Stimulated activated CD4-positive, alpha-beta T cell treated with anti-CD3 and anti-CD28 coated beads, Interleukin-2, amount 100 ng/mL, for 4 hours (primary cell): ENCODE measurements at regions not wholly inside any gene's neighbourhood (a gene's known extent, or its start where the extent isn't known, plus 50 kb on each side); places are given as distances from the start of the nearest gene placed in this dataset.

Experiments
- DNase-seq: peaks from one replicate; pipeline ENCODE4 v3.0.0-alpha.2; 2020; ENCODE audit warnings: low read depth

GRCh38 chr10:124264271-124264670, 154.5 kb downstream of the OAT start:
- no peak for DNase-seq

GRCh38 chr10:124263726-124264125, 155.0 kb downstream of the OAT start:
- no peak for DNase-seq

GRCh38 chr10:124262971-124263370, 155.8 kb downstream of the OAT start:
- DNase-seq = no peak

DNA sequence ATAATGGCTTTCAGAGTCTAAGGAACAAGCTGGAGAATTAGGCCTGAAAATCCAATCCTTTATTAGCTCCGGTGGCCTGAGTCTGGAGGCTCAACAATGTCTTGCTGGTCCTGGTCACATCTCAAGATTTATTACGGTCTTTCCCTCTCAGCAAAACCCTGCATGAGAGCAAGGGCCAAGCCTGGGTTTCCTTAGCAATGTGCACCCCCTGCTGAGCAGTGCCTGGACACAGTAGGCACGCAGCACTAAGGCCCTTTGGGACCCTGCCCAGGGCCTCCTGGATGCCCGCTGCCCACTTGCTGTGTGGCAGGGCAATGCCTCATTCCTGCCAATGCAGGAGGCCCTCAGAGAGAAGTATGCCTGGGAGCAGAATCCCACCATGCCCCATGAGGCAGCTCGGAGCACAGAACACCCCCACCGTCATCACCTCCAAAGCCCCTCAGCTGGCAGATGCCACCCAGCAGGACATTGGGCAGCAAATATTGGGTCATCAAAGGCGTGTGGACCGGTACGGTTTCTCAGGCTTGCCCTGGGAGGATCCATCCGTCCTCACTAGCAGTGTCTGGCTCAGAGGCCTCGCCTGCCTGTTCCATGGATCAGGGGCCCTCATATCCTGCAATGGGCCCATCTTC, 156.4 kb downstream of the OAT start:
- DNase-seq = no peak

DNA sequence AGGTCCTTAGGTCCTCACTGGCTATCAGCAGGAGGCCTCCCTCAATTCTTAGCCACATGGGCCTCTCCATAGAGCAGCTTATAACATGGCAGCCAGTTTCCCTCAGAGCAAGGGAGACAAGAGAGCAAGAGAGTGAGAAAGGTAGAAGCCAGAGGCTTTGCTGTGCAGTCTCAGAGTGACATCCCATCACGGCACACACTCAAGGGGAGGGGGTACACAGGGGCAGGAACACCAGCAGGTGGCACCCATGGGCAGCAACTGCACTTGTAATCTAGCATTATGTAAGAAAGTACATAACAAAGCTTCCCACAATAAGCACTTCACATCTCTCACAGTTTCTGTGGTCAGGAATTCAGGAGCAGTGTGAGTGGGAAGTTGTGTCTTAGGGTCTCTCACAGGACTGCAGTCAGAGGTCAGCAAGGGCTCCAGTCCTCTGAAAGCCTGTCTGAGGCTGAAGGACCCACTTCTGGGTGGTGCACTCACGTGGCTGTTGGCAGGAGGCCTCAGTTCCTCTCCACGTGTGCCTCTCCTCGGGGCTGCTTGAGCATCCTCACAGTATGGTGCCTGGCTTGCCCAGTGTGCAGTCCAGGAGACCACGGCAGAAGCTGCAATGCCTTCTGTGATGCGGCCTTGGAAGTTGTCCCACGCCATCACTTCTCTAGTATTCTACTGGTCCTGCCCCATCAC, 159.4 kb downstream of the OAT start:
- no peak for DNase-seq

DNA sequence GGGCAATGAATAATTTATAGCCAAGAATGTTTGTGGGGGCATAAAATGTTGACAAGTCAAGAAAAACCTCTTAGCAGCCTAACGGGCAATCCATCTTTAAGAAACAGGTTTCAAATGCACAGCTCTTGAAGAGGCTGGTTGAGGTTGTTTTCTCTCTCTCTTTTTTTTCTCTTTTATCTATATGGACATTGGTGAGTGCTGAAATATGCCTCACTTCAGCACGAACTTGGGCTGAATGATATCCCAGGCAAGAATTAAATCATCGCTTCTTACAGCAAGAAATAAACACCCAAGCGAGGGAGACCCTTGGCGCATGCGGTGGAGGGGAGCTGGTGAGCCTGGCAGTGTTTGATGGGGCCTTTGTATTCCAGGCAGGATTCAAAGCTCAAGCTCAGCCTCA, 160.9 kb downstream of the OAT start:
- DNase-seq = no peak

- no peak for DNase-seq
These were observed 162.6 kb downstream of the OAT start for GRCh38 chr10:124256151-124256550.

- no peak for DNase-seq
These were observed 162.2 kb upstream of the CHST15 start for GRCh38 chr10:124255556-124255955.

- no peak for DNase-seq
These were observed 161.1 kb upstream of the CHST15 start for GRCh38 chr10:124254490-124254889.

DNA sequence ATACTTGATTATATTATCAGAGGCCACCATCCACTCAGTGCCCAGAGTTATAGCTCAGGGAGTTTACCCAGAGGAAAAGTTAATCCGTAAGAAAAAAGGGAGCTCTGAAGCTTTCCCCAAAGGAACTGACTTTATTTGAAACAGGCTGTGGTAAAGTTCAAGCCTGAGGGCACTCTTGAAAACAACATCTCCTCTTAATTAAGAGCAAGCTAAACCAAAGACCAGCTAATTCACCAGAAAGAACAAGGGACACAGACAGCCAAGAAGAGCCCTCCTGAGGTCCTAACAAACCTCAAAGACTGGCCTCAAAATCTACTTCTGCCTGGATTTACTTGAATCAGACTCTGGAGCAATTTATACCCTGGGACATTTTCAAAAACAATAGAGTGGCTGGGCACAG, 159.6 kb upstream of the CHST15 start:
- DNase-seq = no peak

DNA sequence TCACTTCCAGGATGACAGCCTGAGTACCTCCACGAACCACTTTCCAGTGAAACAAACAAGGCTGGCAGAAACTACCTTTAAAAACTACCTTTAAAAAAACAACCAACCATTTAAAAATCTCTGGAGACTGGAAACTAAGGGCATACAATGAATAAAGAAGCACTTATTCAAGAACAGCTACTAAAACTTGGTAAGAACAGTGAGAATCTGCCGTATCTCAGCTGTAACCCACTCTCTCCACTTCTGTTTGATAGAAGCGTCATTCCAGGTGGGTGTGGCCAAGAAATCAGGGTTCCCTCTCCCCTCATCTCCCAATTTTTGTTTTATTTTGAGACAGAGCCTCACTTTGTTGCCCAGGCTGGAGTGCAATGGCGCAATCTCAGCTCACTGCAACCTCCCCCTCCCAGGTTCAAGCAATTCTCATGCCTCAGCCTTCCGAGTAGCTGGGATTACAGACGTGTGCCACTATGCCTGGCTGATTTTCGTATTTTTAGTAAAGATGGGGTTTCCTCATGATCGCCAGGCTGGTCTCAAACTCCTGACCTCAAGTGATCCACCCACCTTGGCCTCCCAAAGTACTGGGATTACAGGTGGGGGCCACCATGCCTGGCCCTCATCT, 158.8 kb upstream of the CHST15 start:
- no peak for DNase-seq

DNA sequence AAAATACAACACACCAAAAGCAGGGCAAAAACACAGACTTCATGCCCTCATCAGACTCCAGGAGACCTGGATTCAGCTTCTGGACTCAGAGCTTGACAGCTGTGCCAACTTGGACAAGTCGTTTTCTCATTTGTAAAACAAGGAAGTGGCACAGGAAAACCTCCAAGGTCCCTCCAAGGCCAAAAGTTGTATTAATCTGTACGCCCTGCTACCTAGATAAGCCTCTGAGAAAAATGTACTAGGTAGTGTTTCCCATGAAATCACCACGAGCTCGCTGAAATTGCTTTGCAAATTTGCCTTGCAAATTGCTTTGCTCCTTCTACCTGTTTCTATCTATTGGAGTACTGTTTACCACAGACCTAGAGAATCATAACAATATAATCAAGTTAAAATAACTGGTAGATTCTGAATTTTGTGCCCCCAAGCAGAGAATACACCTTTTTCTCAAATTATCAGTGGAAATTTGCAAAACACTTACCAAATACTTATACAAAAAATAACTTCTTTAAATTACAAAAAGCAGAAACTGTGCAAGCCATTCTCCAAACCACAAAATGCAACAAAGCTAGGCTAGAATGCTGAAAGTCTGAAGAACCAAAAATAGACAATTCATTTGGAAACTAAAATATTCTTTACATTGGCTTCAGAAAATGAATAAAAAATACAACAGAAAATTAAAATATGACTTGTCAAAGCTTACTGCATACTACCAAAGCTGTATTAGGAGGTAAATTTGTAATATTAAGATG, 158.1 kb upstream of the CHST15 start:
- no peak for DNase-seq

GRCh38 chr10:124250506-124250905, 157.1 kb upstream of the CHST15 start:
- DNase-seq = no peak

- no peak for DNase-seq
These were observed 156.5 kb upstream of the CHST15 start for GRCh38 chr10:124249812-124250432.

- no peak for DNase-seq
These were observed 155.8 kb upstream of the CHST15 start for GRCh38 chr10:124249196-124249595.

DNA sequence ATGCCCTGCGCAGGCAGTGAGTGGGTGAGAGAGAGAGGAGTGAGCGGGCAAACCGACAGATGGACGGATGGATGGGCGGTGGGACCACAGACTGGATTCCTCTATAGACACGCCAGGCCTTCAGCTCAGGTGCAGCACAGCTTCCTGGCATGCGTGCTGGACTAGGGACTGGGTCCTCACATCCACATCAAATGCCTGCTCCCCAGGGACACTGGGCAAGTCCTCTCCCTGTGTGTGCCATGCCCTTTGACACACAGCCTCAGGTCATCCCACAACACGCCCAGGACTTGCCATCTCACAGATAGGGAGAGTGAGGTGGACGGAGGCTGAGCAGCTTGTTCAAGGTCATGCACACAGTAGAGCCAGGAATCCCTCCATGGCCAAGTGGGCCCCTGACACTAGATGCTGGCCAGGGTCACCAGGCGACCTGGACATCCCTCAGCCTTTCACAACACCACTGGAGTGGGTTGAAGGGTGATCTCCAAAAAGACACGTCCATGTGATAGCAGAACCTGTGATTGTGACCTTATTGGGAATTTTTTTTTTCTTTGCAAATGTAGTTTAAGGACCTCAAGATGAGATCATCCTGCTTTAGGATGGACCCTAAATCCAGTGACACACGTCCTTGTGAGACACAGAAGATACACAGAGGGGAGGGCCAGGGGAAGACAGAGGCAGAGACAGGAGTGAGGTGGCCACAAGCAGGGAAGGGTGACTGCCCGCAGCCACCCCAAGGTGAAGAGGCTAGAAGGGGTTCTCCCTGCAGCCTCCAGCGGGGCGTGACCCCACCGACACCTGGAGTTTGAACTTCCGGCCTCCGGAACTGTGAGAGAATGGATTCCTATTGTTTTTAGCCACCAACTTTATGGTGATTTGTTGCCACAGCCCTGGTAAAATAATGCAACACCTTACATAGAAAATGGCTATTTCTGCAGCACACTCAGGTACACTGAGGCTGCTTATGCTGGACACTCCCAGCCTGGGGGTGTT, 155.0 kb upstream of the CHST15 start:
- DNase-seq = no peak

DNA sequence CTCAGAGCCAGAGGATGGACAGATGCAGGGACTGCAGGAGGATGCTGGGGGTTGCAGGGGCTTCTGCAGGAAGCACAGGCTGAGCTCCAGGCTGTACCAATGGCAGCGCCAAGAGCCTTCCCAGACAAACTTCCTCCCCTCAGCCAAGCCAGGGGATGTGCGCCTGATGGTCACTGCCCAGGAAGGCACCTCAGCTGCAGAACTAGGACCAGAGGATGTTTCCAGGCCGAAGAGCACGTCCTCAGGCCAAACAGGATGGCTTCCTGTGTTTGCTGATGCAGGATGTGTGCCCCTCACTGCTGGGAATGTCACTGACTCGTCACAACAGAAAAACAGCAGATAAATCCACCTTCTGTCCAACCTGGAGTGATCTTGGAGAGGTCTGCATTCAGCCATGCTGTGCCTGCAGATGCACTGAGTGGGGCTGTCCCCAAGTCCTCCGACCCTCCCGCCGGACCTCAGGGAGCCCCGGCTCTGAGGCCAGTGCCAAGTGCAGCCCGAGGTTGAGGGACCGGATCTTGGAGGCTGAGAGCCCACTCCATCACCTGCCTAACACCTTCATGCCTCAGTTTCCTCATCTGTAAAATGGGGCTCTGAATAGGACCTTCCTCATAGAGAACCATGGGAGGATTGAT, 152.5 kb upstream of the CHST15 start:
- no peak for DNase-seq

DNA sequence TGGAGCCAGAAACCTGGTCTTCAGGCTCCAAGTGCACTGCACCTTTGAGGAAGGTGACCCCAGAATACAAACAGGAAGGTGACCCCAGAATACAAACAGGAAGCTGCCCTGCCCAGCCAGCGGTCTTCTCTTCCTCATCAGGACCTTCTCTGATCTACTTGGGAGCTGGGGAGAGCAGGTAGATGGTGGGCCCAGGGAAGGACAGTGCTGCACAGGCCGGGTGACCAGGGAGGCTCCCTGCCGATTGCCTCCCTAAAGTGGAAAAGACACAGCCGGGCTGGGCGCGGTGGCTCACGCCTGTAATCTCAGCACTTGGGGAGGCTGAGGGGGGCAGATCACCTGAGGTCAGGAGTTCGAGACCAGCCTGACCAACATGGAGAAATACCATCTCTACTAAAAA, 151.8 kb upstream of the CHST15 start:
- DNase-seq = no peak

DNA sequence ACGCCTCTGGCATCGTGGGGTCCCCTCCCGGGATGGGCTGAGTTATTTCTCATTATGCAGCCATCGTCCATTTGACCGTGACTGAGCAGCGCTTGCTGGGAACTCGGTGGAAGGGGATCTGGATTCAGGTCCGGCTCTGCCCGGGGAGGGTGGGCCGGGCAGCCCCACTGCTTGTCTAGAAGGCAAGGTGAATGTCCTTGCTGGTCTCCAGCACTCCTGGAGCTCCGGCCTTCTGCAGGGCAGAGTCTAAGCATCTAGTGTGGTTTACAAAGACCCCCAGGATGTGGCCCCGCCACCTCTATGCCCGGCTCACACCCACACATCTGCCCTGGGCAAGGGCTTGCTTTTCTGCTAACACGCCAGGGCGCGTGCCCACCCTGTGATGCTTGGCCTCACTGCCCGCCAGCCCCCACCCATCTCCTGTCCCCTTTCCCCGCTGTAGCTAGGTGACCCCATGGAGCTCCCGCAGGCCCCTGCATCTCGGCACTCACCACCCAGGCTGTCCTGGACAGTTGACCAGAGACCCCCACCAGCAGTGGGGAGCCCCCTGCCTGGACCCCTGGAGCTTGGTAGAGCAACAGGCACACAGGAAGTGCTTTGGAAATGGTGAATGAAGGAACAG, 151.0 kb upstream of the CHST15 start:
- no peak for DNase-seq

GRCh38 chr10:124243702-124244121, 150.3 kb upstream of the CHST15 start:
- no peak for DNase-seq
